BJ (cell line): ENCODE measurements at regions not wholly inside any gene's neighbourhood (a gene's known extent, or its start where the extent isn't known, plus 50 kb on each side); places are given as distances from the start of the nearest gene placed in this dataset.

Source experiments
- CTCF ChIA-PET: fragments of 350-600 bp; formaldehyde crosslinking; extraction: SDS; loops from one replicate; lab custom pipeline; 2021; ENCODE audit warnings: antibody characterized with exemption, inconsistent platforms; lab: Yijun Ruan, JAX
- POLR2A ChIA-PET: fragments of 300-600 bp; sonication (Branson Sonifier 250); formaldehyde crosslinking; extraction: SDS; loops from one replicate; lab custom pipeline; 2021; ENCODE audit warnings: antibody characterized with exemption; lab: Charles Lee
- DNase-seq: peaks from one replicate; pipeline ENCODE4 v3.0.0-alpha.2; 2011; ENCODE audit warnings: low read depth
- H3K27me3 ChIP-seq: 2 replicates; pipeline ENCODE4 v1.6.0; 2011; ENCODE audit warnings: low read length; ENCODE audit not compliant: control insufficient read depth, insufficient read depth
- H3K36me3 ChIP-seq: 2 replicates; pipeline ENCODE4 v1.5.1; 2011; ENCODE audit warnings: low read length; ENCODE audit not compliant: control insufficient read depth, insufficient read depth
- H3K4me3 ChIP-seq: 2 replicates; pipeline ENCODE4 v1.5.1; 2011; ENCODE audit warnings: low read depth, mild to moderate bottlenecking, control low read depth, low read length
- TF ChIP-seq, protein P1 (sequence below): IDR thresholded peaks from 2 replicates; pipeline ENCODE4 v1.5.1; 2011; ENCODE audit warnings: low read depth, mild to moderate bottlenecking, control low read depth, inconsistent platforms, low read length, moderate library complexity; ENCODE audit not compliant: insufficient read depth

DNA sequence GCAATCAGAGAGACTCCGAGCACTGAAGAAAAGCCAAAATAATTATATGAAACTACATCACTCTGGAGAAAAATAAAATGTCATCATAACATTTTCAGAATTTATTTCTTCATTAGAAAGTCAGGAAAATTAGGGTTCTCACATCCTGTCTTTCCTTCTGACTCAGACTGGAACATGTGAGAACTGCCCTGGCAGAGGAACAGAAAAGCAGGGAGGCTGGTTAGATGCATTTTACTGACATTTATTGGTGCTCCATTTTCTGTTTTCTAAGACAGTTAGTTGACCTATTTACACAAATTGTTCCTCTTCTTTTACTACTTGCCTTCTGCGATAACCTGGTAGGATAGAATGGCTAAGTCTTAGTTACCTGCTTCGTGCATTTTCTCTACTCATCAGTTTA, 58.6 kb upstream of the ANK3 start:
- H3K36me3 ChIP-seq, result no peaks in the 10 kb centered on the region
- H3K27me3 ChIP-seq, result no peaks in the 10 kb centered on the region
- TF ChIP-seq, protein P1, sequence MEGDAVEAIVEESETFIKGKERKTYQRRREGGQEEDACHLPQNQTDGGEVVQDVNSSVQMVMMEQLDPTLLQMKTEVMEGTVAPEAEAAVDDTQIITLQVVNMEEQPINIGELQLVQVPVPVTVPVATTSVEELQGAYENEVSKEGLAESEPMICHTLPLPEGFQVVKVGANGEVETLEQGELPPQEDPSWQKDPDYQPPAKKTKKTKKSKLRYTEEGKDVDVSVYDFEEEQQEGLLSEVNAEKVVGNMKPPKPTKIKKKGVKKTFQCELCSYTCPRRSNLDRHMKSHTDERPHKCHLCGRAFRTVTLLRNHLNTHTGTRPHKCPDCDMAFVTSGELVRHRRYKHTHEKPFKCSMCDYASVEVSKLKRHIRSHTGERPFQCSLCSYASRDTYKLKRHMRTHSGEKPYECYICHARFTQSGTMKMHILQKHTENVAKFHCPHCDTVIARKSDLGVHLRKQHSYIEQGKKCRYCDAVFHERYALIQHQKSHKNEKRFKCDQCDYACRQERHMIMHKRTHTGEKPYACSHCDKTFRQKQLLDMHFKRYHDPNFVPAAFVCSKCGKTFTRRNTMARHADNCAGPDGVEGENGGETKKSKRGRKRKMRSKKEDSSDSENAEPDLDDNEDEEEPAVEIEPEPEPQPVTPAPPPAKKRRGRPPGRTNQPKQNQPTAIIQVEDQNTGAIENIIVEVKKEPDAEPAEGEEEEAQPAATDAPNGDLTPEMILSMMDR, result no peak
- ChIA-PET POLR2A (no interaction called here), CTCF (no interaction called here)
- DNase-seq, result no peak
- no peak overlapping the region for H3K4me3 ChIP-seq

DNA sequence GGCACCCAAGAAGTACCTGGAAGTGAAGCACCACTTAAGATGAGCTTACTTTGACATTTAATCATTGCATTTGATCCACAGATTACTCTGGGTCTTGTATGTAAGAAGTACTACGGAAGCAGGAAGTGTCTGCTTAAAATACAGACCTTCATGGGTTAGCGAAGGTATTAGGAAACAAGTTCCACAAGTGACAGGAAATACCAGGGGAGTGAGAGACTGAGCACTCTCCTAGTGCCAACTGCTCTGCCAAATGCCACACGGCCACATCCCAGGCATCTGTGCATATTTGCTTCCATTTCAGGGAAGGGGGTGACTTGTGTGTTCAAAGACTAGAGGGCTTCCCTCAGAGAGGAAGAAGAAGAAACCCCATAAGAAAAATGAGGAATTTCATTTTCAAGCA, 57.2 kb upstream of the ANK3 start:
- TF ChIP-seq, protein P1, result no peak
- Histone ChIP-seq H3K4me3 (no peak overlapping the region), H3K36me3 (no peaks in the 10 kb centered on the region), H3K27me3 (no peaks in the 10 kb centered on the region)
- ChIA-PET POLR2A (no interaction called here), CTCF (interaction anchor here (1.2 to 4.9 kb wide), 2 partner anchors 9 to 202 kb away, joined by 5 to 74 read pairs; no protein-coding TSS in a partner anchor)
- DNase-seq, result no peak

DNA sequence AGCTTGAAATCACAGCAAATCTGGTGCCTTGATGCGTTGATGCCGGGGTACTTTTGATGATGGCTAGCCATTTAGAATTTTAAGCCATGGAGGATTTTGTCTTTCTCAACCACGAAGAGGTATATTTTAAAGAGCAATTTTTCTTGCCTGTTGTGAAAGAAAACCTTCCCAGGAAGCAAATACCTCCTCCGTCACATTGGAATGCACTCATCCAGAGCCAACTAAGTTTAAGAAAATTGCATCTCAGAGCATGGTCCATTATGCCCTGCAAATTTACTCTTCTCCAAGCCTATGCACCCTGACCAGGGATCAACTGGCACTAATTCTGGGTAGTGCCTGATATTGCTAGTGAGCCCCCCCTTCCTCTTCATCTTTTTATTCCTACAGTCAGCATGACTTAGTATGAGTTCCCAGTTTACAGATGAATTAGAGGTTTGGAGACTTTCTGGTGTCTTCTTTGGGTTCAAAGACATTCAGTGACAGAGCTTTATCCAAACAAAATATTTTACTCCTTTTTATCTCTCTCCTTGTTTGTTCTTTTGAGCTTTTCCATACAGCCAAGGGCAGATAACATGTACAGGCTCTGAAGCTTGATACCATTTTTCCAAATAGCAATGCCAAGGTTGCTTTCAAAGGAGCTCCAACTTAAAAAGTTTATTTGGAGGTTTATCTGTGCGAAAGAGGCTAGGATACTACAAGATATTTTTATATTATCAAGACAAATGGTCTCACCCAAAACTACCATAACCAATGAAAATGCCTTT, 56.6 kb upstream of the ANK3 start:
- DNase-seq, result no peak
- ChIA-PET CTCF (interaction anchor here (0.8 to 4.9 kb wide), 5 partner anchors 8 to 249 kb away, joined by 3 to 74 read pairs (median 4); no protein-coding TSS in a partner anchor), POLR2A (no interaction called here)
- Histone ChIP-seq H3K27me3 (no peaks in the 10 kb centered on the region), H3K4me3 (no peak overlapping the region), H3K36me3 (no peaks in the 10 kb centered on the region)
- TF ChIP-seq, protein P1, result no peak

DNA sequence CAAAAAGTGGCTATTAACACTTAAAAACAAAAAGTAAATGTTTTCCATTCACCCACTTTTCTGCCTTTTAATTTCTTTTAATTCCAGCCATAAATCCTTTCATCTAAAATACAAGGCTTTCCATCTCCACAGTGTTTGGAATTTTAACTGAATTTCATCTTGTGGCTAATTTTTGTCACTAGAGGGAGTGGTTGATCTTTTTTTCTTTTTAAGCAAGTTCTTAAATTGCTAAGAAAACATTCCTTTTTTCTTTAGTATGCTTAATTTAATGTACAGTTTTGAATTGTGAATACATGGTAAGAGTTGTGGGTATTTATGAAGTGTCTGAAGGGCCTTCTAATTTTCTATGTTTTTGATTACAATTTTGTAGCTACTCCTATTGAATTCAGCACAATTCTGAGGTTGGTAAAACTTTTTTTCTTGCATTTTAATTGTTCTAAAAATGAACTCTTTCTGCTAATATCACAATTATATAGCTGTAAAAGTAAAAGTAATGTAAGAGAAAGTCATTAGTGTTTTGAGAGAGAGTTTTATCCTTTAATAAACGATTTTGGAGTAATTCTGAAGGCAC, 54.9 kb upstream of the ANK3 start:
- POLR2A ChIA-PET, result interaction anchor here (0.7 kb wide), 1 partner anchor 26 kb away, joined by 6 read pairs; no protein-coding TSS in a partner anchor
- no peak for DNase-seq

DNA sequence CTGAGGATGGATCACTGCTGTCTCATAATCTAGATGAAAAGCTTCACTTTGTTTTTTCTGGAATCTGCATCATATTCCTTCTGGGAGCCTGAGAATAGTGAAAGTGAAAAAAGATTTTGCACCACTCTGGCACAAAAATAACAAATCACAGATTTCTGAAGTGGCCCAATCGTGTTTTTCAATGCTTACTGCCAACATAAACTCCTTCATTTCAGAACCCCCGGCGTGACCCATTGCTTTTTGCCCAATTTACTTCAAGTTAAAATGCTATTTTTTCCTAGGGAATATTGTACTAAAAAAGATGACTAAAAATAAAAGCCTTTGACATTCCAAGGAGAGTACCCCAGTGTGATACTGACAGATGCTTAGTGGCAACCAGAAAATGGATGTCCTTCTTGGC, 53.7 kb upstream of the ANK3 start:
- H3K27me3 ChIP-seq, result 0 out of 2 replicates have a peak, but pooled peaks cover 1% of the 10 kb centered on the region
- H3K4me3 ChIP-seq, result no peak overlapping the region
- TF ChIP-seq, protein P1, result no peak
- no peak for DNase-seq
- H3K36me3 ChIP-seq, result no peaks in the 10 kb centered on the region
- POLR2A ChIA-PET, result no interaction called here
- CTCF ChIA-PET, result interaction anchor here (0.6 to 4.9 kb wide), 5 partner anchors 192 to 267 kb away, joined by 3 to 74 read pairs (median 4); no protein-coding TSS in a partner anchor

More for the DNA sequence above, 54.9 kb upstream of the ANK3 start:
- TF ChIP-seq, protein P1, result peak; percentile 57
- H3K27me3 ChIP-seq, result no peaks in the 10 kb centered on the region
- CTCF ChIA-PET, result interaction anchor here (0.6 to 4.9 kb wide), 14 partner anchors 8 to 1611 kb away, joined by 3 to 74 read pairs (median 4); no protein-coding TSS in a partner anchor
- H3K4me3 ChIP-seq, result no peak overlapping the region
- H3K36me3 ChIP-seq, result no peaks in the 10 kb centered on the region
